HG03442 (cell line): ENCODE measurements at regions not wholly inside any gene's neighbourhood (a gene's known extent, or its start where the extent isn't known, plus 50 kb on each side); places are given as distances from the start of the nearest gene placed in this dataset.
A peak's percentile ranks its signal among the peaks of the same experiment; 100 is the strongest.
"Not testable (repeated sequence)": the region's sequence is repeated elsewhere in the genome, so short reads cannot be mapped to it uniquely, and the experiment has no call there.

ENCODE experiments used
- ATAC-seq: cut with Tn5 transposase; IDR thresholded peaks from one replicate; pipeline ENCODE4 v1.9.1; 2021; ENCODE audit warnings: mild to moderate bottlenecking, moderate library complexity; ENCODE audit not compliant: unreplicated experiment

GRCh38 chr1:83274656-83275055, 724.3 kb downstream of the TTLL7 start:
- not testable (repeated sequence) for ATAC-seq

GRCh38 chr1:83272484-83272883, 726.4 kb downstream of the TTLL7 start:
- ATAC-seq: not testable (repeated sequence)

GRCh38 chr1:83271834-83272233, 727.1 kb downstream of the TTLL7 start:
- not testable (repeated sequence) for ATAC-seq

- ATAC-seq: peak; percentile 55
Measured at GRCh38 chr1:83270801-83271200, 728.1 kb downstream of the TTLL7 start.

GRCh38 chr1:83263808-83264207, 735.1 kb downstream of the TTLL7 start:
- not testable (repeated sequence) for ATAC-seq

- not testable (repeated sequence) for ATAC-seq
Measured at GRCh38 chr1:83251687-83252086, 747.2 kb downstream of the TTLL7 start.

- ATAC-seq: not testable (repeated sequence)
Measured at GRCh38 chr1:83246780-83247179, 752.2 kb downstream of the TTLL7 start.

- ATAC-seq: not testable (repeated sequence)
Measured at GRCh38 chr1:83244832-83245231, 754.1 kb downstream of the TTLL7 start.

GRCh38 chr1:83239568-83239967, 759.4 kb downstream of the TTLL7 start:
- ATAC-seq: not testable (repeated sequence)

- not testable (repeated sequence) for ATAC-seq
Measured at GRCh38 chr1:83238654-83239053, 760.3 kb downstream of the TTLL7 start.

- ATAC-seq: not testable (repeated sequence)
Measured at GRCh38 chr1:83219788-83220187, 779.1 kb downstream of the TTLL7 start.

GRCh38 chr1:83218036-83218716, 780.8 kb downstream of the TTLL7 start:
- not testable (repeated sequence) for ATAC-seq

GRCh38 chr1:83214317-83214716, 784.6 kb downstream of the TTLL7 start:
- ATAC-seq: not testable (repeated sequence)

- ATAC-seq: not testable (repeated sequence)
Measured at GRCh38 chr1:83213648-83214047, 785.3 kb downstream of the TTLL7 start.

- not testable (repeated sequence) for ATAC-seq
Measured at GRCh38 chr1:83212033-83212432, 786.9 kb downstream of the TTLL7 start.

- ATAC-seq: not testable (repeated sequence)
Measured at GRCh38 chr1:83208540-83208939, 790.4 kb downstream of the TTLL7 start.

GRCh38 chr1:83194610-83195009, 804.3 kb downstream of the TTLL7 start:
- ATAC-seq: not testable (repeated sequence)

GRCh38 chr1:83182033-83182728, 816.8 kb downstream of the TTLL7 start:
- not testable (repeated sequence) for ATAC-seq

GRCh38 chr1:83180621-83181020, 818.3 kb downstream of the TTLL7 start:
- ATAC-seq: not testable (repeated sequence)

- not testable (repeated sequence) for ATAC-seq
Measured at GRCh38 chr1:83167634-83168033, 831.3 kb downstream of the TTLL7 start.

GRCh38 chr1:83163879-83164475, 835.0 kb downstream of the TTLL7 start:
- ATAC-seq: not testable (repeated sequence)

- ATAC-seq: not testable (repeated sequence)
Measured at GRCh38 chr1:83158924-83159323, 840.0 kb downstream of the TTLL7 start.
